ENCODE measurements at regions not wholly inside any gene's neighbourhood (a gene's known extent, or its start where the extent isn't known, plus 50 kb on each side); places are given as distances from the start of the nearest gene placed in this dataset.

GRCh38 chr1:67573311-67573872, 111.6 kb upstream of the GADD45A start:
- TF ChIP-seq EZH2phosphoT487 (IDR thresholded peaks at IDR 0.05; ENCODE audit: borderline replicate concordance) (no peak), SP1 (IDR thresholded peaks at IDR 0.05; ENCODE audit: low read depth) (no peak), SRF (IDR thresholded peaks at IDR 0.05; ENCODE audit: low read depth) (no peak), CTCF (IDR thresholded peaks at IDR 0.05 in 2 of 3, conservative IDR thresholded peaks at IDR 0.05 in 1 of 3; ENCODE audit: borderline replicate concordance in 1 of 3, insufficient read depth in 1 of 3, low read depth in 2 of 3, low read length in 2 of 3) (no peak), POLR2AphosphoS5 (IDR thresholded peaks at IDR 0.05; ENCODE audit: low read depth, low read length) (no peak), EZH2 (IDR thresholded peaks at IDR 0.05) (no peak), EGR1 (IDR thresholded peaks at IDR 0.05; ENCODE audit: low read depth) (no peak), REST (IDR thresholded peaks at IDR 0.05; ENCODE audit: low read depth) (no peak), YY1 (IDR thresholded peaks at IDR 0.05; ENCODE audit: extremely low read depth, insufficient replicate concordance, low read depth, low read length) (no peak)
